GM18508 (cell line): ENCODE measurements at regions not wholly inside any gene's neighbourhood (a gene's known extent, or its start where the extent isn't known, plus 50 kb on each side); places are given as distances from the start of the nearest gene placed in this dataset.
"Not testable (repeated sequence)": the region's sequence is repeated elsewhere in the genome, so short reads cannot be mapped to it uniquely, and the experiment has no call there.

Experiments used
- ATAC-seq: cut with Tn5 transposase; IDR thresholded peaks from one replicate; pipeline ENCODE4 v1.9.1; 2021; ENCODE audit warnings: moderate number of reproducible peaks; ENCODE audit not compliant: insufficient read depth, unreplicated experiment

DNA sequence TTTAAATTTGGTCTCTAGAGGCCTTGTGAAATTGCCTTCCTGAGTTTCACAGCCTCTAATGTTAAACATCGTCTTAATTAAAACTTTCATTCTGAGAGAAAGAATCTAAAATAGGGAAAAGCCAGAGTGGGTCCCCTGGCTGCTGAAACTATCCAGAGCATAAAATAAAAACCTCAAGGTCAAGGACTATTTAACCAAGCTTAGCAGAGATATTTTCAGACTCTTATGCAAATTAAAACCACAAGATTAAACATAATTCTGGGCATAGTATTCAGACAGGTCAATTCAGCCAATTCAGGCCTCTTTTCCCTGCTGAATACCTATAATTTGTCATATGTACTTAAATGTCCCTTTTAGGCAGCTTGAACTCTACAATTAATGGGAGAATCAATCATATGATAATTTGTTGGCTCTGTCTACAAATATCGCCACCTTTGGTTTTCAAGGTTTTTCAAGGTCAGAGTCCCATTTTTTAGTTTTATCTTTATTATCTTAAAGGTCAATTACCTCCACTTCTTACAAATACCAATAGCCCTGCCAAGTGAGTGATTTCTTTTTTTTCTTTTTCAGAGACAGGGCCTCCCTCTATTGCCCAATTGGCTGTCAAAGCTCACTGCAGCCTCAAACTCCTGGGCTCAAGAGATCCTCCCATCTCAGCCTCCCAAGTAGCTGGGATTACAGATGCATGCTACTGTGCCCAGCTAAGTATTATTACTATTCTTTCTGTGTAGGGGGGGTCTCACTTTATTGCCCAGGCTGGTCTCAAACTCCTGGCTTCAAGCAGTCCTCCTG lies 257.1 kb downstream of the PHLDA1 start:
- peak; percentile 51 for ATAC-seq

DNA sequence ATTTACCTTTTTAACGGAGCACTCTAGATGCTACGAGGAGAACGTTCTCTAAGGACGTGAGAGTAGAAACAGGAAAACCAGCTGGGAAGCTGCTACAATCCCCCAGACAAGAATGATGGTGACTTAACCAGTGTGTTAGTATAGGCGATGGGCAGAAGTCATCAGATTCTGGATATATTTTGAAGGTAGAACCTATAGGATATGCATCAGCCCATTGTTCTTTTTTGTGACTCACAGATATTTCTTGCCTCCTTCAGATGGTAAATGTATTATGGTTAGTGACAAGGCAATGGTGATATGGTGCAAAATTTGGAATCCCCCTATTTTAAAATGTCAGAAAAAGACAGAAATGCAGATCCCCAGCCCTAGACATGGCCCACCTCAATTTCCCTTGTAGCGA lies 258.2 kb downstream of the PHLDA1 start:
- ATAC-seq, result no peak

DNA sequence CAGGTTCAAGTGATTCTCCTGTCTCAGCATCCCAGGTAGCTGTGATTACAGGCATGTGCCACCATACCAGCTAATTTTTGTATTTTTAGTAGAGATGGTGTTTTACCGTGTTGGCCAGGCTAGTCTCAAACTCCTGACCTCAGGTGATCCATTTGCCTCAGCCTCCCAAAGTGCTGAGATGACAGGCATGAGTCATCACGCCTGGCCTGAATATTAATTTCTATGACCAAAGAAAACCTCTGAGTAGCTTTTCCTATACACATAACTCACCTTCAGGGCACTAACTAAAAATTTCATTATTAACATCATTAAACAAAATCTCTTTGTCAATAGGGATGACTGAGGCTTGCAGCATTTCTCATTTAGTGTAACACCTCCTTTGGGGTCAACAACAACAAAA lies 259.6 kb upstream of the KRR1 start:
- no peak for ATAC-seq

DNA sequence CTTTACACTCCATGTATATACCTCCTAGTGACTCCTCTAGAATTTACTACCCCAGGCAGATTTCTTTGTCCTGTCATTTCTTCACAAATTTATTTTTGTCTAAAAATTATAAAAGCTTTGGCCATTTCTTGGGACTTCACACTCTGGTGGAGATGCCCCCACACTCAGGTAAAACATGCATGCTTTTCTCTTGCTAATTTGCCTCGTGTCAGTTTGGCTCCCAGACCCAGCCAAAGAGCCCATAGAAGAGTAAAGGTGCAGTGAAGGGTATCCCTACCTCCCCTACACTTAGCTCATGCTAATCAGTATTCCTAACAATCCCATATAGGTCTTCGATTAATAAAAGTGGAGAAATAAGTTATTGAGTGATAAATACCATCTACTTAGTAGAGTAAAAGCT lies 256.5 kb upstream of the KRR1 start:
- ATAC-seq, result no peak

DNA sequence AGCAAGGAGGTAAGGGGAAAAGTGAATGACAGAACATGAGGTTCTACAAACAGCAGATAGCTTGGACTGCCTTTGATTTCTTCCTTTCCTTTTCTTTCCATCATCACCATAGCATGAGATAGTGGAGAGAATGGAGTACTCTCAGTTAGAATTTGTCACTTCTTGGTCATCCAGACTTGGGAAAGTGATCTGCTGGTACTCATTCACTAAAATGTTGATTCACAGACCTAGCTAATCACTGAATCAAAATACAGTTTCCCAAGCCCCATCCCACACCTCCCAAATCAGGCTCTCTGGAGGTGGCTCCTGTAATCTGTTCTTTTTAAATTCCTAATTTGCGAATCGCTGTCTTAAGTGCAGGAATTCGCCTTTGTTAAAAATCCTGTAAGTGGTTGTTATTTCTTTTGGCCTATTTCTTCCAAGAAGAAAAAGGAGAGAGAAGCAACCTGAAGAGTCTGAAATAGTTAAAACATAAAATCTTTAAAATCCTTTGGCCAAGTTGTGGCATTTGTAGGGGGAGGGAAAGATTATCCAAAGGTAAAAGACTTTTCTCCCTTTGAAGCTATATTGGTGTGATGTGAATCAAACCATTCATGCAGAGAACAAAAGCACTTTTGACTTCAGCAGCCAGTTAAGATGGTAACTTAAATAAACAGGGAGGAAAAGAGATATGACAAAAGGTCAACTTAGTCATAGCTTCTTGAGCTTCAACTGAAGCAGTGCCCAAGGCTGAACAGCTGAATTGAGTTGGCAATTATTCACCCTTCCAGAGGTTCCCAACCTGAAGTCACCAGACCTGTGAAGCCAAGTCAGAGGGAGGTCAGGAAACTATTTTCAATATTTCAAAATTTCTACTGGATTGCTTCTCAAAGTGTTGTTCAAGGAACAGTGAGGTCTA lies 255.1 kb upstream of the KRR1 start:
- no peak for ATAC-seq

DNA sequence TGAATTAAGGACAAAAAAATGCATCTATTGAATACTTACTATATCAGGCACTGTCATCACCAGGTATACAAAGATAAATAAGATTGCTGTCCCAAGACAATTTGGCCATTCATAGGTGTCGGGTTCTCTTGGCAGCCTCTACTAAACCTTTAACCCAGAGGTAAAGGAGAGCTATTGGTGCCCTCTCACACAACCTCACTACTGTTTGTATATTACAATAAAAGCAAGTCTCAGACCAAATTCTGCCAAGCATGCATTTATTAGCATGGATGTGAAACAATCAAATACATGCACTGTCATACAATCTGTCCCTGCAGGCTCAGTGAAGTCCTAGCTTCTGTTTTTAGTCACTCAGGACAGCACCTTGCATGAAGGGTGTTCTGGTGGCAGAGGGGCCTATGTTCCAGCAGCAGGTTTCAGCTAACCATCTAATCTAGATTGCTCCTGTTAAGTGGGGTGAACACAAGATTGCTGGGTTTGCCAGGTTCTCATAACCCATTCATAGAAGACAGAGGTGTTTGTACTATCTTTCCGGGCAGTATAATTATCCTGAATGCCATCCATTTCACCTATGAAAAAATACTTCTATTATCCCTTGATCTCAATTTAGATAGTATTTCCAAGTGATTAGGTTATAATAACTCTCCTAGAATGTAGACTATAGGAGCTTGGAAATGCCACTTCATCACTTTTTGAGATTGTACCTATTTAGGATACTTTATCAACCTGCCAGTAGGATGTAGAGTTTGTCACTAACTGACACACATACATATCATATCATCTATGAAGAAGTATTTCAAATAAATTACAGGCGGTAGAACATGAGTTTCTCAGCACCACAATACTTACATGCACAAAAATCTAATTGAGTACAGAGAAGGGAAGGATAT lies 254.0 kb upstream of the KRR1 start:
- ATAC-seq, result no peak

DNA sequence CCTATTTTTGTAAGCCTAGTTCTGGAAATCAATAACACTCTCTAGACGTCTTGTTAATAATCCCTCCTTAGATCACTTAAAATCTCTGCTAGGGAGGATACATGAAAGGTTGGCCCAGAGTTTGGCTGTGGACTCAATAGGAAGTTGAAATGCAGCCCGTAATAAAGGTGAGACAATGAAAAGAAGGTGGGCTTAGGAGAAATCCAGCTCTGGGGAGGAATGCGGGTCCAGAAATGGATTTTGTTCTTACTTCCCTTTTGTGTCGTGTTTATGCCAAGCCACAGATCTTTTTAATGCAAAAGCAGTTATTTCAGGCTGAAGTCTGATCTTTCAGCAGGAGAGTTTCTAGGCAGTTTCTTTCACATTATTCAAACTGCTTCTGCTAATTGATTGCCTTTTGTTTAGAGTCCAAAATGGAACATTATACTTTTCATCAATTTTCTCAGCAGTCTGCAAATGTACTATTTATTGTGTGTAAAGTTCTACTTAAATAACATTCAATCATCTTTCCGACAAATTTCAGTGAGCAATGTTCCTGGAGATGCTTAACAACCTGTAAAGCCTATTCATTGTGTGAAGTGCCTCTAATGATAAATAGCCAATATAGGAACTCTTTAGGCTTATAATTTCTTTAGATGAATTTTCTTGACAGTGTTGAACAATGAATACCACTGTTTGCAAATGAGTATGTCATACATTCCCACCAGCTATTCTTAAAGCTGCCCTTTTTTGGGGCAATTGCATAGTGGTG lies 252.9 kb upstream of the KRR1 start:
- ATAC-seq, result no peak

DNA sequence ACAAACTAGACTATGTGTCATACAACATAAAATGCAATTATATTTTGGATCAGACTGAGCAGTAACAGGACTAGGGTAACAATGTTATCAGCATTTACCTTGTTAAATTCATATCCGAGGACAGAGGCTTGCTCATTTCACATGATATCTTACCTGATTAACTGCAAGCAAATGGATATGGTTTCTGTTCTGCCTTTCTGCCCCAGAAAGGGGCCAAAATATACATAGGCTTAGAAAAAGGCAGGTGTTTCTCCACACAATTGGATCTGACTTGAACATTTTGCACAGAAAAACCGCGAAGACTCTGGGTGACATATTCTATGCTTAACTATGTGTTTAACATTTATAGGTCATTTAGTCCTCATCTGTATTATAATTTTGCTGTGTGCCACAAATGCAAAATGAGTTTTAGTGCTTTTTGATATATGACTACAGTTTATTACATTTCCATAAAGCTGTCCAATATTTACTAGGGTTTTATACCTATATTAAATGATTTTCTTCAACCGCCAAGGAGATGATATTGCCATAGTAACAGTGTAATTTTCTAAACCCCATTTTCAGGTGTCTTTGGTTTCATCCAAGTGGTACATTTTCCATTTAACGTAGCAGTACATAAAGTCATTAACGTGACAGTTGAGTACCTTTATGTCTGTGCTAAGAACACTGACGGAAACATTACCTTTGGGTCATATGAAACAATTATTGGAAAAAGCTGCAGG lies 249.3 kb upstream of the KRR1 start:
- ATAC-seq, result no peak

DNA sequence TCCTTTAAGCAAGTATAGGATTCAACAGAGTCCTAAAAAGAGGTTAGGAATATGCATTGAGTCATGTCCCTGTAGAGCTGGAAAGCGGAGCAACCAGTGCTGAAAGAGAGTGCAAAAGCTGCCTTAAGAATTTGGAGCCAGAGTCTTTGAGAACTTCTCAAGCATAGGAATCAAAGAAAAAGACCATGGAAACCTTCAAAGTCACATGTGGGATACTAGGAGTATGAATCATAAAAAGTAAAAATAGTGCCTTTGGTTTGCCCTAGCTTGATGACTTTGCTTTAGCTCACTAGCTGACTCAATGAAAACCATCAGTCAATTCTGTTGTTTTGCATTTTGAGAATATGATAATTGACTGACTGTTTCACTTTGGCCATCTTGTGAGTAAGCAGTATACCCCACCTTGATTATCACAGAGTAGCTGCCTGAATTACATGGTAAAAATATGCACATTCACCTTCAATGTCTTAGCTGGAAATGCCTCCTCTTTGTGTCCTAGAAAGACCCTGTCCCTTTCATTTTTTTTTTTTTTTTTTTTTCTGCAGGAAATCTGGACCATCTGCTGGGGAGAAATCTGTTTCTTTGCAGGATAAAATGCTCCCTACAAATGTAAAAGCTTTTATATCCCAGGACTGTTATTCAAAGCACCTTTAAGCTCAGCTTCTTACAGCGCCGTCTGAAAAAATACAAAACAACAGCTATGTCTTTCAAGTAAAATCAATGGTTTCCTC lies 248.6 kb upstream of the KRR1 start:
- ATAC-seq, result no peak

DNA sequence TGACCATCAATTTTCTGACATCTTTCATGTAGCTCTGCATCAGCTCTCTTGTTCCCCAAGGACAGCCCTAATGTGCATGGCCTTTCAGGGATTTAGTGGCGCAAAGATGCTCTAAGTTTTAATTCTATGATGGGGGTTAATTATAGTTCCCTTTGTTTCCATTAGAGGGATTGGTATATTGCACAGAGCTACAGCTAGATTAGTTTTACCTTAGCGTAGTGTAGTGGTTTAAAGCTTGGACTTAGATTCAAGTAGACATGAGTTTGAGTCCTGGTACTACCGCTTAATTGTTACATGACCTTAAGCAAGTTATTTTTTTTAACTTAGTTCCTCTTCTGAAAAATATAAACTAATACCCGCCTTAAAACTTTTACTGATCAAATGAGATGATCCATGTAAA lies 247.8 kb upstream of the KRR1 start:
- no peak for ATAC-seq

DNA sequence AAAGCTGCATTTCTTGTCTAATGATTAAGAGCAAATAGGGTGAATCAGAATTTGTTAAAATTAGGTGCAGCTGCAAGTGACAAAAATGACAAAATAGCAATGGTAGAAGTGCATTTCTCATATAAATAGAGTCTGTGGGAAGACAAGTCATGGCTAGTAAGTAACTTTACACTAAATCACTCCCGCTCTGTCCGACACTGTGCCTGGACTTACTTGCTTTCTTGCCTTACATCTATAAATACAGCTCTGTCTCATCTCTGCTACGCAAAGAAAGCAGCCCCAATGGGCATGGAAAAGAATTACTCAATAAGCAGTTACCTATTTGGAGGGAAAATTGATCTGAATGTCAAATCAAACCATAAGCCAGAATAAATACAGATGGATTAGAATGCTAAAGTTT lies 245.4 kb upstream of the KRR1 start:
- ATAC-seq, result no peak

DNA sequence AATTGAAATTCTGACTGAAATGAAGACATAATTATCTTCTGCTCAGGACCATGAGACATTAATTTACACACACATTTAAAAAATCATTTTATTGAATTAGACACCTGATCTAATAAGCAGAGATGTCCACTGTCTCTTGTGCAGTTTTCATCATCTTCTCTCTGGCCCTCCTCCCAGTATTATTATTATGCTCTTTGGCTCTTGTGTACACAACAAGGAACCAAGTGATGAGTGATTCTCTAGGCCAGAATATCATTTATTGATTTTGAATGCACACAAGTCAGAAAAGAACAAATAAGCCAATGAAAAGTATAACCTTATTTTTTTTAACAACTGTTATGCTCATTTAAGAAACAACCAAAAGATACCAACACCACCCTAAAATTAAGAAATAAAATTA lies 244.7 kb upstream of the KRR1 start:
- no peak for ATAC-seq

DNA sequence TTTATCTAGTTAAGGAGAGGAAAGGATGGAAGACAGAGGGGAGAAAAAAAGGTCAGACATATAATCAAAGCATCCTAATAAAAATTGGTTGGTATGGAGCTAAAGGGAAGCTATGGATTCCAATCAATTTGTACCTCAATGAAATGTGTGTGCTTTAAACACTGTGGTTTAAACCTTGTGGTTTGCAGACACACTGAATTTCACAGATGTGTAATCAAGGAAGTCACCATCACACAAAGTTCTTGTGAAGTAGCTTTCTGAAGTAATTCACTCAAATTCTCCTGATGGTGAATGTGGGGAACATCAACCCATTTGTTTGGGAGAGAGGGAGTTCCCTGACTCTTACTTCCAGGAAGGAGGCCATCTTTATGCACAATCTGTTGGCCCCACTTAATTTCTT lies 243.3 kb upstream of the KRR1 start:
- no peak for ATAC-seq

DNA sequence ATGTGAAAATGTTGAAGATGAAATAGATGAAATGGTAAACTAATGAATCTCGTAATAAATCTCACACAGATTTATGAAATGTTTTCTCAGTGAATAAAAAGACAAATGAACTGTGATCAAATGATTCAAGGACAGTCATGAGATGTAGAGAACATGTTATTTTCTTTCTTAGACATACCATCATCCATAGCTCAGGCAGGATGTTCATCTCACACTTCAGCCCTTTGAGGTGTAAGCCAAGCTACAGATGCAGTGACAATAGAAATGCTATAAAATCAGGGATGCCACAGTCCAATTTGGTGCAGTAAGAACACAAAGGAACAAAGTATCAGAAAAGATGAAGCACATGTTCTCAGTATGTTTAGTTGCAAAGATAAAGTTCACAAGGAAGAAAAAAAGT lies 242.7 kb upstream of the KRR1 start:
- no peak for ATAC-seq

DNA sequence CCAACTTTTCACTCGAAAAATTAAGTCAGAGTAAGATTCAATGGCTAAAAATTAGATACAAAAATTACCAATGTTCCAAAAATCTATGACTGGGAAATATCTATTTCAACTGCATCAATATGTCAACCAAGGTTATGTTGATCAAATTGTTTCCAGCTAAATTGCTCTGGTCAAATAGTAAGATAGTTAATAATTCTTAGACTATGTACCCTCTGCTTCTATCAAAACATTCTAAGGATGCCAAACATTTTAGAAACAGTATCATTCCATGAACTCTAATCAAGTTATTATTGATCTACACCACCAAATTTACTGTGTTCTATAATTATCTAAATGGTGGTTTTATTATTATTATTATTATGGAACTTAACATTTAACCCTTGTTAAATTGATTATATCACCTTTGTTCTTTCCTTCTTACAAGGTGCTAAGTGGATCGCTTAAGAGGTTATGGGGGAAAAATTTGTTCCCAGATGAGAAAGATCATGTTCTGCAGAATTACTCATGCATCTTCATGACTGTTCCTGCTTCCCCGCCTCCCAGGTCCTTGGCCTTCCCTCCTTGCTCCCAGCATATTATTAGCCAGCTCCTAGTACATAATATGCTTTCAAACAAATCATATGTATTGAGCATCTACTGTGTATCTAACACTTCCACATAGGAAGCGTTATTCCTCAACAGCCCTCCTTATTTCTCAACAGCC lies 240.5 kb upstream of the KRR1 start:
- ATAC-seq, result no peak

DNA sequence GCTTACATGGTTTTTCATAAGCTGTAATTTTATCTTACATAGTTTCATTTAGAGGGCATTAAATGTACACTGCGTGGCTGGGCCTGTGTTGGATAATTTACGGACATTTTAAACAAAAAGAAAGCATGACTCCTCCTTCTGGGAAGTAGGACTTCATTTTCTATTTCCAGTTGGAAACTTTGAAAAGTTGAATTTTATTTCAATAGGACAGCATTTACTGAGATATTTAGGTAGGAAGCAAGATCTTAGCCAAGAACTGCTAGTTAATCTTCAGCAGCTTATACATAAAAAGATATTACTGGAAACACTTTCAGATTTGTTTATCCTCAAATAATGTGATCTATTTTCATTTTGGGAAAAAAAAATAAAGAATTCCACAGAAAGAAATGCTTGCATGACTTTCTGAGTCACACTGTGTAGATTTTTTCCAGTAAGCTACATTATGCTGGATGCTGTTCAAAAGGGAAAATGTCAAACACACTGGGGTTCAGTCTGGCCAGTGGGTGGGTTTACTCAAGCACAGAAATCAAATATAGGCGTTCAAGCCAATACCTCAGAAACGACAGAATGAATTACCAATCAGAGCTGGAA lies 239.4 kb upstream of the KRR1 start:
- ATAC-seq, result no peak

DNA sequence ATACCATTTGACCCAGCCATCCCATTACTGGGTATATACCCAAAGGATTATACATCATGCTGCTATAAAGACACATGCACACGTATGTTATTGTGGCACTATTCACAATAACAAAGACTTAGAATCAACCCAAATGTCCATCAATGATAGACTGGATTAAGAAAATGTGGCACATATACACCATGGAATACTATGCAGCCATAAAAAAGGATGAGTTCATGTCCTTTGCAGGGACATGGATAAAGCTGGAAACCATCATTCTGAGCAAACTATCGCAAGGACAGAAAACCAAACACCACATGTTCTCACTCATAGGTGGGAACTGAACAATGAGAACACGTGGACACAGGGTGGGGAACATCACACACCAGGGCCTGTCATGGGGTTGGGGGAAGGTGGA lies 237.6 kb upstream of the KRR1 start:
- not testable (repeated sequence) for ATAC-seq

DNA sequence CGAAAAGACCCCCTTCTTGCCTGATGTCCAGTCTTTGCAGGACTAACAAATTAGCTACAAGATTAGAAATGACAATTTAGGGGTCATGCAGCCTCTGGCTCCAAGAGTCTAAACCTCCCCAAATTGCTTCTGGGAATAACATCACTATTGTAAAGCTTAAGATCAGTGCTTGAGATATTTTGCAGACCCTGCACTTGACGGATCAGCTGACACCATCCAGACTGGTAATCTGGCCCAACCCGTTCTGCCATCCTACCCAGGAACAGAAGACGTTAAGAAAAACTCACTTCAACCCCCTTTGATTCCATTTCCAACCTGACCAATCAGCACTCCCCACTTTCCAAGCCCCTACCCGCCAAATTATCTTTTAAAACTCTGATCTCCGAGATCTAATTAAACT lies 236.7 kb upstream of the KRR1 start:
- ATAC-seq, result no peak
